SW480 (cell line): ENCODE measurements at regions not wholly inside any gene's neighbourhood (a gene's known extent, or its start where the extent isn't known, plus 50 kb on each side); places are given as distances from the start of the nearest gene placed in this dataset.
"Not testable (repeated sequence)": the region's sequence is repeated elsewhere in the genome, so short reads cannot be mapped to it uniquely, and the experiment has no call there.

Experiments used
- DNase-seq: peaks from one replicate; pipeline ENCODE4 v3.0.0-alpha.2; 2016; ENCODE audit warnings: low spot score

GRCh38 chr18:22822024-22822423 is 111.1 kb upstream of the RBBP8 start:
- no peak for DNase-seq

GRCh38 chr18:22822841-22823508 is 110.2 kb upstream of the RBBP8 start:
- DNase-seq = no peak

GRCh38 chr18:22826726-22827125 is 106.4 kb upstream of the RBBP8 start:
- no peak for DNase-seq

GRCh38 chr18:22827216-22827615 is 105.9 kb upstream of the RBBP8 start:
- no peak for DNase-seq

GRCh38 chr18:22827741-22828140 is 105.4 kb upstream of the RBBP8 start:
- DNase-seq = no peak

- no peak for DNase-seq
Measured at GRCh38 chr18:22828171-22828570, 105.0 kb upstream of the RBBP8 start.

GRCh38 chr18:22828583-22828982 is 104.5 kb upstream of the RBBP8 start:
- not testable (repeated sequence) for DNase-seq

GRCh38 chr18:22829781-22830180 is 103.3 kb upstream of the RBBP8 start:
- no peak for DNase-seq

- no peak for DNase-seq
Measured at GRCh38 chr18:22830511-22830910, 102.6 kb upstream of the RBBP8 start.

GRCh38 chr18:22831441-22831904 is 101.7 kb upstream of the RBBP8 start:
- no peak for DNase-seq

GRCh38 chr18:22836932-22837331 is 96.2 kb upstream of the RBBP8 start:
- DNase-seq = no peak

GRCh38 chr18:22838221-22838620 is 94.9 kb upstream of the RBBP8 start:
- DNase-seq = no peak

GRCh38 chr18:22838639-22839277 is 94.4 kb upstream of the RBBP8 start:
- no peak for DNase-seq

GRCh38 chr18:22839340-22839821 is 93.7 kb upstream of the RBBP8 start:
- DNase-seq = no peak

- no peak for DNase-seq
Measured at GRCh38 chr18:22840606-22841144, 92.5 kb upstream of the RBBP8 start.

- no peak for DNase-seq
Measured at GRCh38 chr18:22841840-22842239, 91.3 kb upstream of the RBBP8 start.

- DNase-seq = no peak
Measured at GRCh38 chr18:22844190-22844589, 88.9 kb upstream of the RBBP8 start.

GRCh38 chr18:22844628-22845027 is 88.5 kb upstream of the RBBP8 start:
- no peak for DNase-seq

- peak; percentile 54 for DNase-seq
Measured at GRCh38 chr18:22846088-22846683, 86.9 kb upstream of the RBBP8 start.

- no peak for DNase-seq
Measured at GRCh38 chr18:22846697-22847096, 86.4 kb upstream of the RBBP8 start.

- no peak for DNase-seq
Measured at GRCh38 chr18:22847392-22847791, 85.7 kb upstream of the RBBP8 start.

- DNase-seq = no peak
Measured at GRCh38 chr18:22847867-22848451, 85.2 kb upstream of the RBBP8 start.

- no peak for DNase-seq
Measured at GRCh38 chr18:22848615-22849014, 84.5 kb upstream of the RBBP8 start.
